ENCODE measurements at regions not wholly inside any gene's neighbourhood (a gene's known extent, or its start where the extent isn't known, plus 50 kb on each side); places are given as distances from the start of the nearest gene placed in this dataset.

DNA sequence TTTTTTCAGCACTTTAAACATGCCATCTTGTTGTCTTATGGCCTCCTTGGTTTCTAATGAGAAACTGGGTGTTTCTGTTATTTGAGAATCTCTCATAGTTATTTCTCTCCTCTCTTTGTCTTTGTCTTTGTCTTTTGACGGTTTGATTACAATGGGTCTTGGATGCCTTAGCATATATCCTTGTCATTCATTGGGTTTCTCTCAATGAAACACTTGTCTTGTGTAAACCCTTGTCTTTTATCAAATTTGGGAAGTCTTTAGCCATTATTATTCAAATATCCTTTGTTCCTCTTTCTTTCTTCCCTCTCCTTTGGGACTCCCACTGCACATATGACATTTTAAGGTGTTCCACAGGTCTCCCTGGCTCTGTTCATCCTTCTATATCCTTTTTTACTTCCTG is 373.5 kb upstream of the TBX3 start (continued):
- no peak for TF ChIP-seq CTCF (IDR thresholded peaks at IDR 0.05; ENCODE audit: poor library complexity, severe bottlenecking)

DNA sequence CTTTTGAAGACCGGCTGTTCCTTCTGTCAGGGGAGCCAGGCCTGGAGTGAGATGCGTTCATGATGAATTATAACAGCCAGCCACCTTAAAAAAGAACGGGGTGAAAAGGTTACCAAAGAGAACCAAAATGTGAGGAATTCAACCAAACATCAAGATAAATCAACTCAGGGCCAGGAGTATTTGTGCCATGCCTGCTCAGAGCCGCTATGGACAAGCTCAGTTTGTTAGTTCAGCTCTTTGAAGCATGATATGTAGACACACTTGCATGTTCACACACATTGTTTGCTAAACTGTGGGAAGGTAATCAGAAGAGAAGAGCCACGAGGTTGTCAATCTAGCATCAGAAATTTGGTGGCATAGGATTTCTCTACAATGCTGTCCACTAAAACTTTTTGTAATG is 367.4 kb upstream of the TBX3 start:
- H3K4me2 ChIP-seq (ENCODE audit: low read length): no peak overlapping the region
- H3K27me3 ChIP-seq (ENCODE audit: insufficient read depth, low read depth, low read length): no peaks in the 10 kb centered on the region
- H3K27ac ChIP-seq (ENCODE audit: low read length): no peak overlapping the region
- no peaks in the 10 kb centered on the region for H3K36me3 ChIP-seq (ENCODE audit: insufficient read depth, low read length)
- no peak overlapping the region for H3K4me3 ChIP-seq (ENCODE audit: low read length)
- TF ChIP-seq EP300 (conservative IDR thresholded peaks at IDR 0.05; ENCODE audit: poor library complexity, severe bottlenecking): no peak
- no peak for TF ChIP-seq MXI1 (conservative IDR thresholded peaks at IDR 0.05; ENCODE audit: poor library complexity, severe bottlenecking)
- TF ChIP-seq, protein P1, sequence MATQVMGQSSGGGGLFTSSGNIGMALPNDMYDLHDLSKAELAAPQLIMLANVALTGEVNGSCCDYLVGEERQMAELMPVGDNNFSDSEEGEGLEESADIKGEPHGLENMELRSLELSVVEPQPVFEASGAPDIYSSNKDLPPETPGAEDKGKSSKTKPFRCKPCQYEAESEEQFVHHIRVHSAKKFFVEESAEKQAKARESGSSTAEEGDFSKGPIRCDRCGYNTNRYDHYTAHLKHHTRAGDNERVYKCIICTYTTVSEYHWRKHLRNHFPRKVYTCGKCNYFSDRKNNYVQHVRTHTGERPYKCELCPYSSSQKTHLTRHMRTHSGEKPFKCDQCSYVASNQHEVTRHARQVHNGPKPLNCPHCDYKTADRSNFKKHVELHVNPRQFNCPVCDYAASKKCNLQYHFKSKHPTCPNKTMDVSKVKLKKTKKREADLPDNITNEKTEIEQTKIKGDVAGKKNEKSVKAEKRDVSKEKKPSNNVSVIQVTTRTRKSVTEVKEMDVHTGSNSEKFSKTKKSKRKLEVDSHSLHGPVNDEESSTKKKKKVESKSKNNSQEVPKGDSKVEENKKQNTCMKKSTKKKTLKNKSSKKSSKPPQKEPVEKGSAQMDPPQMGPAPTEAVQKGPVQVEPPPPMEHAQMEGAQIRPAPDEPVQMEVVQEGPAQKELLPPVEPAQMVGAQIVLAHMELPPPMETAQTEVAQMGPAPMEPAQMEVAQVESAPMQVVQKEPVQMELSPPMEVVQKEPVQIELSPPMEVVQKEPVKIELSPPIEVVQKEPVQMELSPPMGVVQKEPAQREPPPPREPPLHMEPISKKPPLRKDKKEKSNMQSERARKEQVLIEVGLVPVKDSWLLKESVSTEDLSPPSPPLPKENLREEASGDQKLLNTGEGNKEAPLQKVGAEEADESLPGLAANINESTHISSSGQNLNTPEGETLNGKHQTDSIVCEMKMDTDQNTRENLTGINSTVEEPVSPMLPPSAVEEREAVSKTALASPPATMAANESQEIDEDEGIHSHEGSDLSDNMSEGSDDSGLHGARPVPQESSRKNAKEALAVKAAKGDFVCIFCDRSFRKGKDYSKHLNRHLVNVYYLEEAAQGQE (IDR thresholded peaks at IDR 0.05; ENCODE audit: borderline replicate concordance): no peak
- no peak for TF ChIP-seq POLR2AphosphoS5 (IDR thresholded peaks at IDR 0.05)
- no peak for TF ChIP-seq TAF1 (IDR thresholded peaks at IDR 0.05; ENCODE audit: low read depth)
- TF ChIP-seq EZH2 (IDR thresholded peaks at IDR 0.05; ENCODE audit: borderline replicate concordance, insufficient read depth, low read length, poor library complexity, severe bottlenecking): no peak
- TF ChIP-seq CTCF (IDR thresholded peaks at IDR 0.05; ENCODE audit: poor library complexity, severe bottlenecking): no peak
- no peak for TF ChIP-seq RAD21 (conservative IDR thresholded peaks at IDR 0.05)
- no peak for TF ChIP-seq SMC3 (conservative IDR thresholded peaks at IDR 0.05; ENCODE audit: poor library complexity)
- H3K79me2 ChIP-seq (replicated peaks; ENCODE audit: insufficient read depth, low read length): no peaks in the 10 kb centered on the region
- no peak overlapping the region for H2AFZ ChIP-seq (ENCODE audit: low read depth, low read length)
- H4K20me1 ChIP-seq (ENCODE audit: insufficient read depth): no peaks in the 10 kb centered on the region
- H3K9me3 ChIP-seq (ENCODE audit: low read length): no peaks in the 10 kb centered on the region
- H3K9ac ChIP-seq (ENCODE audit: low read length): no peak overlapping the region
- H3K9me2 ChIP-seq (ENCODE audit: insufficient read depth, low read length): no peaks in the 10 kb centered on the region
- H3F3A ChIP-seq (ENCODE audit: insufficient read depth, low read length, poor library complexity, severe bottlenecking): no peaks in the 10 kb centered on the region

DNA sequence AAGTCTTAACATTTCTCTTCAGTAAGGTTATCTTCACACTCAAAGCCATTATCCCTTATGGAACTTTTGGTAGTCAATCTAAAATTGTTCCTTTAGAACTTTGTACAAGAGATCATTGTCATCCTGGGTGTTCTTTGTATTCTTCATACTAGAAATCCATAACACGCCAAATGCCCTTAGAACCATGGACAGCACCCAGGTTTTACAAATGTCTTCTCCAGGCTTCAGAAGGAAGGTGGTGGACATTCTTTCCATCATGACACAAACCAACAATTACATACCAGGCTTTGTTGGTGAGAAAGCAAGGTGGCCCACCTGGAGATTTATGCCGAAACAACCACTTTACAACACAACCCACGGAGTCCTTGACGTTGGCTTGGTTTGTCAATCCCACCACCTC is 365.6 kb upstream of the TBX3 start:
- Histone ChIP-seq H3K9ac (ENCODE audit: low read length) (no peak overlapping the region), H3K27me3 (ENCODE audit: insufficient read depth, low read depth, low read length) (no peaks in the 10 kb centered on the region), H3K79me2 (replicated peaks; ENCODE audit: insufficient read depth, low read length) (no peaks in the 10 kb centered on the region), H3K4me2 (ENCODE audit: low read length) (no peak overlapping the region), H2AFZ (ENCODE audit: low read depth, low read length) (no peak overlapping the region), H4K20me1 (ENCODE audit: insufficient read depth) (no peaks in the 10 kb centered on the region), H3K27ac (ENCODE audit: low read length) (no peak overlapping the region), H3K4me3 (ENCODE audit: low read length) (no peak overlapping the region), H3F3A (ENCODE audit: insufficient read depth, low read length, poor library complexity, severe bottlenecking) (no peaks in the 10 kb centered on the region), H3K9me2 (ENCODE audit: insufficient read depth, low read length) (no peaks in the 10 kb centered on the region), H3K36me3 (ENCODE audit: insufficient read depth, low read length) (no peaks in the 10 kb centered on the region), H3K9me3 (ENCODE audit: low read length) (no peaks in the 10 kb centered on the region)
- TF ChIP-seq, protein P1 (IDR thresholded peaks at IDR 0.05; ENCODE audit: borderline replicate concordance): no peak
- TF ChIP-seq RAD21 (conservative IDR thresholded peaks at IDR 0.05) (no peak), POLR2AphosphoS5 (IDR thresholded peaks at IDR 0.05) (no peak), EP300 (conservative IDR thresholded peaks at IDR 0.05; ENCODE audit: poor library complexity, severe bottlenecking) (no peak), MXI1 (conservative IDR thresholded peaks at IDR 0.05; ENCODE audit: poor library complexity, severe bottlenecking) (no peak), SMC3 (conservative IDR thresholded peaks at IDR 0.05; ENCODE audit: poor library complexity) (no peak), EZH2 (IDR thresholded peaks at IDR 0.05; ENCODE audit: borderline replicate concordance, insufficient read depth, low read length, poor library complexity, severe bottlenecking) (no peak), TAF1 (IDR thresholded peaks at IDR 0.05; ENCODE audit: low read depth) (no peak), CTCF (IDR thresholded peaks at IDR 0.05; ENCODE audit: poor library complexity, severe bottlenecking) (no peak)
